Activated CD8-positive, alpha-beta T cell treated with anti-CD3 and anti-CD28 coated beads for 36 hours (primary cell): ENCODE measurements at regions not wholly inside any gene's neighbourhood (a gene's known extent, or its start where the extent isn't known, plus 50 kb on each side); places are given as distances from the start of the nearest gene placed in this dataset.

Source experiments
- ATAC-seq: fragments of 200-7000 bp; cut with Tn5 transposase; one replicate; pipeline ENCODE4 v1.10.0; 2021; ENCODE audit warnings: mild to moderate bottlenecking, moderate library complexity
- CTCF ChIA-PET: fragments of 350-600 bp; sonication (Branson Sonifier 250); formaldehyde crosslinking; loops from one replicate; lab custom pipeline; 2021; ENCODE audit warnings: antibody characterized with exemption; lab: Charles Lee
- POLR2A ChIA-PET: fragments of 350-600 bp; sonication (Branson Sonifier 250); formaldehyde crosslinking; loops from one replicate; lab custom pipeline; 2021; ENCODE audit warnings: antibody characterized with exemption; lab: Charles Lee
- DNase-seq: peaks from one replicate; pipeline ENCODE4 v3.0.0-alpha.2; 2020
- H3K27ac Mint-ChIP-seq: one replicate; pipeline ENCODE4 v1.8.0; 2021; ENCODE audit warnings: mild to moderate bottlenecking, mixed read lengths
- H3K27me3 Mint-ChIP-seq: one replicate; pipeline ENCODE4 v1.8.0; 2021; ENCODE audit warnings: mixed read lengths
- H3K36me3 Mint-ChIP-seq: one replicate; pipeline ENCODE4 v1.8.0; 2021; ENCODE audit warnings: low read depth, mixed read lengths
- H3K4me1 Mint-ChIP-seq: one replicate; pipeline ENCODE4 v1.8.0; 2021; ENCODE audit warnings: low read depth, mixed read lengths
- H3K4me3 Mint-ChIP-seq: one replicate; pipeline ENCODE4 v1.8.0; 2021; ENCODE audit warnings: mild to moderate bottlenecking, moderate library complexity, mixed read lengths
- H3K9me3 Mint-ChIP-seq: one replicate; pipeline ENCODE4 v1.8.0; 2021; ENCODE audit warnings: mixed read lengths
- CTCF ChIP-seq: fragments of 200-600 bp; IDR thresholded peaks from one replicate; pipeline ENCODE4 v1.8.0; 2022; ENCODE audit warnings: antibody characterized with exemption, mild to moderate bottlenecking
- intact Hi-C: fragments of 100-400 bp; cut with micrococcal nuclease; formaldehyde crosslinking; loops from one replicate; pipeline ENCODE4 v1.10.0; 2022

DNA sequence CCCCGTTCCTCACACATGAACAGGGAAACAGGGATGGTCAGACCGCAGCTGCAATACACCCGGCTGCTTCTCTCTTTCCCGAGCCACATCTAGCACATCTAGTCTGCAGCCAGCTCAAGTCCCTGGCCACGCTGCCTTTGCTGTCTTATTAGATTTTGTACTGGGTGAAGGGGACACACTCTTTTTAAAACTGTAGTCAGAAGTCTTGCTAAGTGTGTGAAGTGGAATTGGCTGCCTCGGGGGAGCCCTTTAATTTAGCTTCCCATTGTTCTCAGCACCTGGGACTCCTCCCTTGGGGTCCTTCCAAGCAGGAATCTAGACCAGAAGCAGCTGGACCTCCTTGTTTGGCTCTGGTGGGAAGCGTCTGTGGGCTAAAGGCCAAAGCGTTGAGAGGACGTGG, 420.0 kb downstream of the CTTN start:
- no peak for ATAC-seq
- POLR2A ChIA-PET: no interaction called here
- CTCF ChIA-PET: no interaction called here
- Mint-ChIP-seq H3K27me3 (peaks cover 2% of the 10 kb centered on the region), H3K4me3 (no peak overlapping the region), H3K27ac (no peak overlapping the region), H3K4me1 (no peaks in the 10 kb centered on the region), H3K36me3 (no peaks in the 10 kb centered on the region), H3K9me3 (no peaks in the 10 kb centered on the region)
- intact Hi-C loops: no loop called here
- DNase-seq: no peak
- no peak for TF ChIP-seq CTCF

DNA sequence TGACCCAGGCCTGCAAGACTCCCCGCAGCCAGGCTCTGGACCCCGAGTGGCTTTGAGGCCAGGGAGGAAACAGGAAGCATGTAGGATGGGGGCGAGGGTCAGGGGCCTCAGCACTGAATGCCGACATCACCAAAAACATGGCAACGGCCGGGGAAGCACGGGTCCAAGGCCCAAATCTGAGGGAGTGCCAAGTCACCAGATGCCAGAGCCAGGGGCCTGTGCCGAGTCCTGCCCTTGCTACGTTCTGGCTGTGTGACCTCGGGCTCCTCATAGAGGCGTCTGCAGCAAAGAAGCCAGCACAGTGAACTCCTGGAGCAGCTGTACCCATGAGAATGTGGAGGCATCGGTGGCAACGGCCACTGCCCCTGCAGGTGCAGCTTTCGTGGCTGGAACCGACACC, 420.7 kb downstream of the CTTN start:
- H3K36me3 Mint-ChIP-seq: no peaks in the 10 kb centered on the region
- no peak overlapping the region for H3K27ac Mint-ChIP-seq
- DNase-seq (no peak), ATAC-seq (no peak)
- no peaks in the 10 kb centered on the region for H3K9me3 Mint-ChIP-seq
- no peaks in the 10 kb centered on the region for H3K4me1 Mint-ChIP-seq
- ChIA-PET CTCF (no interaction called here), POLR2A (no interaction called here)
- TF ChIP-seq CTCF: no peak
- H3K4me3 Mint-ChIP-seq: no peak overlapping the region
- peaks cover 2% of the 10 kb centered on the region for H3K27me3 Mint-ChIP-seq
- intact Hi-C loops: no loop called here

- Mint-ChIP-seq H3K4me3 (no peak overlapping the region), H3K27me3 (peaks cover 2% of the 10 kb centered on the region), H3K4me1 (no peaks in the 10 kb centered on the region), H3K9me3 (no peaks in the 10 kb centered on the region), H3K27ac (no peak overlapping the region), H3K36me3 (no peaks in the 10 kb centered on the region)
- no peak for TF ChIP-seq CTCF
- intact Hi-C loops: no loop called here
- ATAC-seq: no peak
- DNase-seq: no peak
- ChIA-PET CTCF (no interaction called here), POLR2A (no interaction called here)
Observed at GRCh38 chr11:70820311-70820710, 422.0 kb downstream of the CTTN start.

- DNase-seq (no peak), ATAC-seq (no peak)
- no peak for TF ChIP-seq CTCF
- Mint-ChIP-seq H3K27ac (no peak overlapping the region), H3K9me3 (no peaks in the 10 kb centered on the region), H3K27me3 (peaks cover 5% of the 10 kb centered on the region), H3K4me1 (no peaks in the 10 kb centered on the region), H3K4me3 (no peak overlapping the region), H3K36me3 (no peaks in the 10 kb centered on the region)
- intact Hi-C loops: no loop called here
- ChIA-PET CTCF (no interaction called here), POLR2A (no interaction called here)
Observed at GRCh38 chr11:70820712-70821111, 422.4 kb downstream of the CTTN start.

- Mint-ChIP-seq H3K9me3 (no peaks in the 10 kb centered on the region), H3K27me3 (peaks cover 19% of the 10 kb centered on the region), H3K4me1 (no peaks in the 10 kb centered on the region), H3K4me3 (no peak overlapping the region), H3K36me3 (no peaks in the 10 kb centered on the region), H3K27ac (no peak overlapping the region)
- DNase-seq: no peak
- TF ChIP-seq CTCF: no peak
- ChIA-PET CTCF (no interaction called here), POLR2A (no interaction called here)
- intact Hi-C loops: no loop called here
- no peak for ATAC-seq
Observed at GRCh38 chr11:70823771-70824170, 425.4 kb downstream of the CTTN start.
